GM12872 (cell line): ENCODE measurements at regions not wholly inside any gene's neighbourhood (a gene's known extent, or its start where the extent isn't known, plus 50 kb on each side); places are given as distances from the start of the nearest gene placed in this dataset.

Experiments used
- CTCF ChIP-seq: IDR thresholded peaks from 3 replicates; pipeline ENCODE4 v1.5.1; 2011; ENCODE audit warnings: low read depth, mild to moderate bottlenecking, low read length, moderate library complexity; ENCODE audit not compliant: insufficient read depth

- no peak for TF ChIP-seq CTCF
These were observed 309.9 kb upstream of the PRMT6 start for GRCh38 chr1:106746448-106747085.

- TF ChIP-seq CTCF: no peak
These were observed 309.2 kb upstream of the PRMT6 start for GRCh38 chr1:106747232-106747631.

- TF ChIP-seq CTCF: no peak
These were observed 308.7 kb upstream of the PRMT6 start for GRCh38 chr1:106747791-106748190.

DNA sequence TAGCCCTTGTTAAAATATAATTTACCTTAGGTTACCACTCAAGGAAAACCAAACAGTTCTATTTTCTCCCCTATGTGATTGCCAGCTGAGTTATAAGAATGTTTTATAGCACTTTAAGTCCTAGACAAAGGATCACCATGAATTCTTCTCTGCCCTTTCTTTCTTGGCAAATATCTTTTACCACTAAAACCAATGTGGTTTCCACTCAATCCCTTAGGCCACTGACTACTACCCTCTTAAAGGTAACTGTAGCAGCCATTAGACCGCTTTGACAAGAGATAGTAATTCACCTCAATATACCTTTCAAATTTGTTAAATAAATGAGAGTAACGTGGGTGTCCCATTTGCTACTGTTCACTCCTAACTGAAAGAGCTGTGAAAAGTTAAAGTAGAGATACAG, 307.9 kb upstream of the PRMT6 start:
- TF ChIP-seq CTCF: no peak

DNA sequence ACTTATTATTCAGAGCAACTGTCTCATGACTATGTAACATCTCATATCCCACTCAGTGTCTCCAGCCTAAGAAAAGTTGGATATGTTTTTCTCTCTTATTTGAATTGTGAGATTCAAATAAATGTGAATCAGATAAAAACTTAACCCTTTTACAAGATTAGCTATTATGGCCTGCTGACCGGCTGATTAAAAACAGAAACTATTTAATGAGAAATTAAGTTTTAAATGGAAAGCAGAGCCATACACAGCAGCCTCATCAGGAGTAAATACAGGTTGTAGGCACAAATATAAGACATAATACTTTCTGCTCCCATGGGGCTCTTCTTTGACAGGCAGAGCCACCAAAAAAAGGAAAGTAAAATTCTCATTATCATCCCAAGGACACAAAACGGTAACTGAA, 307.0 kb upstream of the PRMT6 start:
- no peak for TF ChIP-seq CTCF

- no peak for TF ChIP-seq CTCF
These were observed 306.6 kb upstream of the PRMT6 start for GRCh38 chr1:106749906-106750305.

GRCh38 chr1:106751002-106751401, 305.5 kb upstream of the PRMT6 start:
- no peak for TF ChIP-seq CTCF
